Muscle of arm (tissue), 1 donor: ENCODE measurements at regions not wholly inside any gene's neighbourhood (a gene's known extent, or its start where the extent isn't known, plus 50 kb on each side); places are given as distances from the start of the nearest gene placed in this dataset.
"Not testable (repeated sequence)": the region's sequence is repeated elsewhere in the genome, so short reads cannot be mapped to it uniquely, and the experiment has no call there.

ENCODE experiments used
- DNase-seq: peaks from one replicate; pipeline ENCODE4 v3.0.0-alpha.2; 2013

GRCh38 chr3:161600173-161600572 lies 103.6 kb downstream of the OTOL1 start:
- no peak for DNase-seq

GRCh38 chr3:161602475-161602874 lies 105.9 kb downstream of the OTOL1 start:
- DNase-seq: no peak

GRCh38 chr3:161602918-161603317 lies 106.3 kb downstream of the OTOL1 start:
- no peak for DNase-seq

GRCh38 chr3:161607056-161607455 lies 110.4 kb downstream of the OTOL1 start:
- no peak for DNase-seq

- no peak for DNase-seq
These were observed 122.7 kb downstream of the OTOL1 start for GRCh38 chr3:161619351-161619750.

- peak; percentile 25 for DNase-seq
These were observed 134.2 kb downstream of the OTOL1 start for GRCh38 chr3:161630794-161631193.

GRCh38 chr3:161631536-161631935 lies 134.9 kb downstream of the OTOL1 start:
- no peak for DNase-seq

- DNase-seq: no peak
These were observed 141.0 kb downstream of the OTOL1 start for GRCh38 chr3:161637559-161637958.

- not testable (repeated sequence) for DNase-seq
These were observed 142.5 kb downstream of the OTOL1 start for GRCh38 chr3:161639095-161639494.

GRCh38 chr3:161640181-161640580 lies 143.6 kb downstream of the OTOL1 start:
- DNase-seq: no peak

- no peak for DNase-seq
These were observed 144.7 kb downstream of the OTOL1 start for GRCh38 chr3:161641287-161641686.

GRCh38 chr3:161644891-161645635 lies 148.5 kb downstream of the OTOL1 start:
- DNase-seq: peak; percentile 43

- DNase-seq: no peak
These were observed 151.4 kb downstream of the OTOL1 start for GRCh38 chr3:161647936-161648470.

- no peak for DNase-seq
These were observed 153.4 kb downstream of the OTOL1 start for GRCh38 chr3:161649900-161650484.

- no peak for DNase-seq
These were observed 161.2 kb downstream of the OTOL1 start for GRCh38 chr3:161657786-161658185.

GRCh38 chr3:161671141-161671540 lies 174.5 kb downstream of the OTOL1 start:
- no peak for DNase-seq

- DNase-seq: no peak
These were observed 175.9 kb downstream of the OTOL1 start for GRCh38 chr3:161672478-161672877.

- no peak for DNase-seq
These were observed 177.3 kb downstream of the OTOL1 start for GRCh38 chr3:161673866-161674265.

- no peak for DNase-seq
These were observed 177.8 kb downstream of the OTOL1 start for GRCh38 chr3:161674402-161674801.

- DNase-seq: not testable (repeated sequence)
These were observed 185.2 kb downstream of the OTOL1 start for GRCh38 chr3:161681831-161682230.

- no peak for DNase-seq
These were observed 186.1 kb downstream of the OTOL1 start for GRCh38 chr3:161682715-161683114.

GRCh38 chr3:161689584-161690298 lies 193.1 kb downstream of the OTOL1 start:
- no peak for DNase-seq

- DNase-seq: no peak
These were observed 193.7 kb downstream of the OTOL1 start for GRCh38 chr3:161690299-161690620.
